NCI-H128 (cell line): ENCODE measurements at regions not wholly inside any gene's neighbourhood (a gene's known extent, or its start where the extent isn't known, plus 50 kb on each side); places are given as distances from the start of the nearest gene placed in this dataset.
"Not testable (repeated sequence)": the region's sequence is repeated elsewhere in the genome, so short reads cannot be mapped to it uniquely, and the experiment has no call there.

Experiments used
- DNase-seq: peaks from one replicate; lab custom pipeline; 2025; ENCODE audit not compliant: unreplicated experiment; lab: John Stamatoyannopoulos, UW

GRCh38 chr10:5576780-5577624 lies 52.2 kb downstream of the CALML3 start:
- DNase-seq, result no peak

- DNase-seq, result not testable (repeated sequence)
Measured at GRCh38 chr10:5580038-5580428, 55.3 kb downstream of the CALML3 start.

DNA sequence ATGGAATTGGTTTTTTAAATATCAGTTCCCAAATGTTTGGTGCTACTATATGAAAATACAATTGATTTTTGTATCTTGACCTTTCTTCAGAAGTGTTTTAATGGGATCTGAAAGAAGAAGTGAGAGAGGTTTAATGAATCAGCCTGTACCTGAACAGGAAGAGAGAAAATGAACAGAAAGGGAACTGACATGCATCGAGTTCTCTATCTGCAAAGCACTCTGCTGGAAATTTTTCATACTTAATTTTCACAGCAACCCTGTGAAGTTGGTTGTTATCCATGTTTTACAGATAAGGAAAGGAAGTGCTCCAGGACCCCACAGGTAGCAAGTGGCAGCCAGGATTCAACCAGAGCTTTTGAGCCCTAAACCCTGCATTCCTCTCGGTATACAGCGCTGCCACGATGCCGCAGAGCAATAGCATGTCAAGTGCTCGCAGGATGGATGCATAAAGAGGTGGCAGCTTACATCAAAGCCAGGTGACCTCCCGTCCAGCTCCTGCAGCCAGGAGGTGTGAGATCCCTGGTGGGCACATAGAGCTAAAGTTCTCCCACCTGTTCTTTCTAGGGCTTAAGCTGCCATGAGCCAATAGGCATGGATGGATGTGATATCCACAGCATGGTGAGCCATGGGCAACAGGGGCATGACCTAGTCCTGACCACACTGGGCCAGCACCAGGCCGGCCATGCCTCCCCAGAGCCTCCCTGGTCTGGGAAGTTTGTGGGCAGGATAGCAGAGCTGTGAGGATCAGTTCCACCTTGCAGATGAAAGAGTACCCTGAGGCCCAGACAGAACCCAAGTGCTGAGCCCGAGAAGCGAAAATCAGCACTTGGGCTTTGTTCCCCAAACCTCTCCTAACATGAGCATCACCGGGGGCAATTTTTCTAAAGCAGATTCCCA lies 57.2 kb downstream of the CALML3 start:
- no peak for DNase-seq

- DNase-seq, result no peak
Measured at GRCh38 chr10:5582736-5583135, 58.0 kb downstream of the CALML3 start.

- peak; percentile 79 for DNase-seq
Measured at GRCh38 chr10:5583525-5584175, 58.9 kb downstream of the CALML3 start.

DNA sequence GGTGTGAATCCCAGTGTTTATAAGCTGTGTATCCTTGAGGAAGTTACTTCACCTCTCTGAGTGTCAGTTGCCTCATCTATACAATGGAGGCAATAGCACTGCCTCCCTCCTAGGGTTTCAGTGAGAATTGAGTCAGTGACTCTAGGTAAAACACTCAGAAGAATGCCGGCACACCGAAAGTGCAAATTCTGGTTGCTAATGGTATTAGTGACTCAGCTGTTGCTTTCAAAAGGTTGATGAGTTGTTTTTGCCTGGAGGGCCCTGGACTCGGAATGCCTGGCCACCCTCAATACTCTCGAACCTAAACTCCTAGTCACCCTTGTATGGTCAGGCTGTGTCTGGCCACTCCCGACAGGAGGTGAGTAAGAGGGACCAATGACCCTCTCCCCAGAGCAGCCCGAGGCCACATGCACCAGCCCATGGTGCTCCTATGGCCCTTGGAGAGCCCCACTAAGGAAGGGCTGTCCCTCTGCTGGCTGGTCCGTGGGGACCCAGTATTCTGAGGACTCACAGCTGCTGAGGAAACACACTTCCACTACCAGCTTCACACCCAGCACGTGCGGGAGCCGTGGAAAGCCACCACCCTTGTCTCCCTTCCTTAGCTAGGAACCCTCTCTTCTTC lies 60.2 kb downstream of the CALML3 start:
- DNase-seq, result no peak

DNA sequence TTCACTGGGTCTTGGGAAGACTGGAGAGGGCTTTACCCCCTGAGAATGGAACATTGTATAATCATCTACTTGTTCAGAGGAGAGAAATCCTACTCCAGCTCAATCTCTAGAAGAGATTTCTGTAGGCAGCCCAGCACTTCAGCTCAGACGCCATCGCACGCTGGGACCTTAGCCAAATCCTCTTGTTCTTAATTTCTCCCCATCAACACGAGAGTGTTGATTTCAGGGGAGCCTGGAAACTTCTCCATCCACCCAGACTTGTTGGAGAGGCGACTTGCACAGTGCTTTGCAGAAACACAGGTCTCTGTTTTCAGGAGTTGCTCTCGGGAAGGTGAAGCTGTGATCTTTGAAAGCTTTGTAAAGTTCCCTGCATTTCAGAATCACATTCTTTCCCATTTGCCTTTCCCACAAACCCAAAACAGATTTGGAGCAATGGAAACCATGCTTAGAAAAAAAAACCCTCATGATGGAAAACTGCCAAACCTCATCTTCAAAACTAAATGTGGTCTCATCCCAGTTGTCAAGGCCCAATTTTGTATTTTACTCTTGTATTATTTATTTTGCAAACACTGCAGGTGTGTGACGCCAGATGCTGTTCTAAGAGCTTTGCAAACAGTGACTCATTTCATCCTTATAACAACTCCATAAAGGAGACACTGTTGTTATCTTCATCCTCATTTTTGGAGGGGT lies 60.9 kb downstream of the CALML3 start:
- DNase-seq, result peak; percentile 80

- no peak for DNase-seq
Measured at GRCh38 chr10:5587151-5588079, 62.7 kb downstream of the CALML3 start.

DNA sequence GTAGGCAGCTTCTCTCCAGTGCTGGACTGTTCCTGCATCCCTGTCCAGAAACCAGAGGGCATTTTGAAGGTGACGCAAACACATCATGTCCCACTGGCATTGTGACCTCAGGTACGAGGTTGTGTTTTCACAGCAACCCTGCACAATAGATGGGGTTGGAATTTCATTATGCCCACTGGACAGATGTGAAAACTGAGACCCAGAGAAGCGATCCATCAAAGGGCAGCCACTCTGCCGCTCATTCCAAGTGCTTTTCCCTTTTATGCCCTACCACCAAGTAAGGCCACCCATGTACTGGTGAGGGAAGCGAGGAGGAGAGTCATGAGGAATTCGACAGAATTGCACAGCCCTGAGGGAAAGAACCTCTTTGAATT lies 63.3 kb downstream of the CALML3 start:
- no peak for DNase-seq

GRCh38 chr10:5588603-5589002 lies 63.8 kb downstream of the CALML3 start:
- DNase-seq, result no peak
